SK-N-MC (cell line): ENCODE measurements at regions not wholly inside any gene's neighbourhood (a gene's known extent, or its start where the extent isn't known, plus 50 kb on each side); places are given as distances from the start of the nearest gene placed in this dataset.
"Not testable (repeated sequence)": the region's sequence is repeated elsewhere in the genome, so short reads cannot be mapped to it uniquely, and the experiment has no call there.

Experiments
- DNase-seq: peaks from one replicate; pipeline ENCODE4 v3.0.0-alpha.2; 2011; ENCODE audit warnings: low read depth, low spot score
- H3K27ac ChIP-seq: fragments of 200-600 bp; sonication (generic); 2 replicates; pipeline ENCODE4 v1.5.1; 2016; ENCODE audit warnings: mixed run types
- H3K36me3 ChIP-seq: fragments of 200-600 bp; sonication (generic); 2 replicates; pipeline ENCODE4 v1.6.1; 2017; ENCODE audit warnings: antibody characterized with exemption, low read length, mixed read lengths; ENCODE audit not compliant: insufficient read depth
- H3K4me3 ChIP-seq: fragments of 200-600 bp; sonication (generic); 2 replicates; pipeline ENCODE4 v1.5.1; 2016
- H3K9ac ChIP-seq: fragments of 200-600 bp; sonication (generic); 2 replicates; pipeline ENCODE4 v1.8.0; 2017; ENCODE audit warnings: mixed run types, mixed read lengths; ENCODE audit not compliant: insufficient read length
- H3K9me3 ChIP-seq: fragments of 200-600 bp; sonication (generic); 2 replicates; pipeline ENCODE4 v1.6.1; 2017; ENCODE audit warnings: low read depth, mild to moderate bottlenecking, antibody characterized with exemption, low read length, moderate library complexity, mixed read lengths
- EZH2 ChIP-seq: fragments of 200-600 bp; sonication (generic); IDR thresholded peaks from one replicate; pipeline ENCODE4 v1.6.1; 2017; ENCODE audit warnings: antibody characterized with exemption
- FOXP2 ChIP-seq: optimal IDR thresholded peaks from 2 replicates; pipeline ENCODE3; 2011; ENCODE audit warnings: mild to moderate bottlenecking, moderate library complexity; ENCODE audit not compliant: insufficient read depth; ENCODE audit errors: extremely low read length, control extremely low read depth
- POLR2AphosphoS5 ChIP-seq: IDR thresholded peaks from 2 replicates; pipeline ENCODE4 v1.6.1; 2012; ENCODE audit warnings: mild to moderate bottlenecking, low read depth, low read length, borderline replicate concordance

- TF ChIP-seq FOXP2, result no peak
- TF ChIP-seq POLR2AphosphoS5, result no peak
- no peak for TF ChIP-seq EZH2
- no peaks in the 10 kb centered on the region for H3K9me3 ChIP-seq
- H3K36me3 ChIP-seq, result no peaks in the 10 kb centered on the region
- DNase-seq, result no peak
- no peak overlapping the region for H3K9ac ChIP-seq
- H3K27ac ChIP-seq, result no peak overlapping the region
- H3K4me3 ChIP-seq, result no peak overlapping the region
These were observed 516.0 kb downstream of the PCDH7 start for GRCh38 chr4:31236020-31236638.

- H3K4me3 ChIP-seq, result no peak overlapping the region
- H3K9ac ChIP-seq, result no peak overlapping the region
These were observed 516.5 kb downstream of the PCDH7 start for GRCh38 chr4:31236639-31237173.

DNA sequence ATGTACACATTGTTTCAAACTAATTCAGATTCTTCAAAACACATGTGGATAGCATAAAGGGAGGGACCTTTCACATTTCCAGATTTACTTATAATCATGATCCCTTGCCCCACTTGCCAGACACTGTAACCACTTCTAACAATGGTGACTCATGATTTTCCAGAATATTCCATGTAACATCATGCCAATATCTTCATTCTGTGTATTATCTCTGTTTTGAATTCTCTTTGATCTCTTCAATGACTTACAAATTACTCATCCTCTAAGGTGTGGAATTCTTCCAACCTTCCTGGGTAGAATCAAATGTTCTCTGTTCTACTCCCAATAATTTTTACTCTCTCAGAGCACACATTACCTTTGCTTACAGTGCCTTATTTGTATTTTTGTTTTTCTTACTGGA lies 517.1 kb downstream of the PCDH7 start:
- Histone ChIP-seq H3K4me3 (no peak overlapping the region), H3K9ac (no peak overlapping the region), H3K36me3 (no peaks in the 10 kb centered on the region), H3K9me3 (no peaks in the 10 kb centered on the region), H3K27ac (no peak overlapping the region)
- TF ChIP-seq FOXP2, result no peak
- no peak for DNase-seq

More at GRCh38 chr4:31236639-31237173, 516.5 kb downstream of the PCDH7 start:
- H3K36me3 ChIP-seq, result no peaks in the 10 kb centered on the region
- no peak for DNase-seq
- H3K9me3 ChIP-seq, result no peaks in the 10 kb centered on the region
- TF ChIP-seq POLR2AphosphoS5 (no peak), EZH2 (no peak), FOXP2 (no peak)
- H3K27ac ChIP-seq, result no peak overlapping the region

DNA sequence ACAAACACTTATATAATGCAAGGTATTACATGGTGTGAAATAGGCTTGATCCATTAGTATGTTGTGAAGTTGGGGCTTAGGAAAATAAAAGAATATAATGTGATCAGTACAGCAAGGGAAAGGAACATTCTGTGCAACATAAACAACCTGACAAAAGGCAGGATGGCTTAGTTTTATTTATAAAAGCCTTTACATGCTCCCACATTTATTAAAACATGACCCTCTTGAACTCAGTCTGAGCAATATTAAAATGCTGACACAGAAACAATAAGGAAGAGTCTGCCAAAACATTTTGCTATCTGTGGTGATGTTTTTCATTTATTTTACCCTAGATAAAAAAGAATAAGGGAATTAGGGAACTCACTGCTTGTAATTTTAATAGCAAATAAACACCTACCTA lies 519.7 kb downstream of the PCDH7 start:
- DNase-seq, result no peak
- TF ChIP-seq FOXP2, result no peak
- no peak for TF ChIP-seq EZH2
- no peak for TF ChIP-seq POLR2AphosphoS5
- no peaks in the 10 kb centered on the region for H3K9me3 ChIP-seq
- H3K27ac ChIP-seq, result no peak overlapping the region
- no peak overlapping the region for H3K4me3 ChIP-seq
- H3K9ac ChIP-seq, result no peak overlapping the region
- H3K36me3 ChIP-seq, result no peaks in the 10 kb centered on the region

DNA sequence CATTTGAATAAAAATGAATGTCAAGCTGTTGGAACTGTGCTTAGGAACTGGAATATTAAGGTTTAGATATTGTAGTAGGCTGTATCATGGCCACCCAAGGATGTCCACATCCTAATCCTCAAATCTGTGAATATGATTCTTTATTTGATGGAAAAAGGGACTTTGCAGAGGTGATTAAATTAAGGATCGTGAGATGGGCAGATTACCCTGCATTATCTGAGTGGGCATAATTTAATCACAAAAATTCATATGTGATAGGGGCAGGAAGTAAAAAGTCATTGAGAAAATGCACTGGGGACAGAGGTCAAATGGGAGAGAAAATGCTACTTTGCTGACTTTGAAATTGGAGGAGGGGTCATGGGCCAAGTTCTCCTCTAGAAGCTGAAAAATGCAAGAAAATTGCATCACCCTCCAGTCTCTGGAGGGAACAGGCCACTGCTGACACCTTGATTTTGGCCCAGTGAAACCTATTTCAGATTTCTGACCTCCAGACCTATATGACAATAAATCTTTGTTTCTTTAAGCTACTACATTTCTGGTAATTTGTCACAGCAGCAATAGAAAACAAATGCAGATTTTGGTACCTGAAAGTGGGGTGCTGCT lies 521.4 kb downstream of the PCDH7 start:
- Histone ChIP-seq H3K4me3 (no peak overlapping the region), H3K36me3 (no peaks in the 10 kb centered on the region), H3K27ac (no peak overlapping the region), H3K9ac (no peak overlapping the region), H3K9me3 (no peaks in the 10 kb centered on the region)
- TF ChIP-seq FOXP2, result no peak
- no peak for TF ChIP-seq EZH2
- no peak for TF ChIP-seq POLR2AphosphoS5
- DNase-seq, result no peak

DNA sequence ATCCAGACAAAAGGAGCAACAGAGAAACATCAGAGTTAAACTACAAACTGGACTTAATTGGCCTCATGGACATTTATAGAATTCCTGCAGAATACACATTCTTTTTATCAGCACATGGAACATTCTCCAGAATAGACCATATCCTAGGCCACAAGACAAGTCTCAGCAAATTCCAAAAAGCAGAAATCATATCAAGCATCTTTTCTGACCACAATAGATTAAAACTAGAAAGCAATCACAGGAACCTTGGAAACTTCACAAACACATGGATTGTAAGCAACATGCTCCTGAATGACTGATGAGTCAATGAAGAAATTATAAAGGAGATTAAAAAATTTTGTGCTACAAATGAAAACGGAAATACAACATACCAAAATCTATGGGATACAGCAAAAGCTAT lies 526.7 kb downstream of the PCDH7 start:
- no peaks in the 10 kb centered on the region for H3K9me3 ChIP-seq
- no peaks in the 10 kb centered on the region for H3K36me3 ChIP-seq
- H3K4me3 ChIP-seq, result no peak overlapping the region
- no peak overlapping the region for H3K27ac ChIP-seq
- no peak overlapping the region for H3K9ac ChIP-seq
- TF ChIP-seq POLR2AphosphoS5 (no peak), FOXP2 (no peak), EZH2 (no peak)
- DNase-seq, result no peak

DNA sequence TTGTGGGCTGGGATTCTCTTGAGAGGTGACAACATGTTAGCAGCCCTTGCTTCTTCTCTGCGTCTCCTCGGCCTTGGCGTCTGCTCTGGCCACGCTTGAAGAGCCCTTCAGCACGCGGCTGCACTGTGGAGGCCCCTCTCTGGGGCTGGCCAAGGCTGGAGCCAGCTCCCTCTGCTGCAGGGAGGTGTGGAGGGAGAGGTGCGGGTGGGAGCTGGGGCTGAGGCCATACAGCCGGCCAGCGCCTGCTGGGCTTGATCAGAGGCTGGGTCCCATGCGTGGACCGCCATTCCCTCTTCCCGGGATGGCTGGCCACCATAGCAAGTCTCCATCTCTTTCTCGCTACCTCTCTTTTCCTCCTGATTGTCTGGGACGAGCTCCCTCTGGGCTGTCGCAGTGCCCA lies 539.0 kb downstream of the PCDH7 start:
- TF ChIP-seq FOXP2, result no peak
- no peak for TF ChIP-seq EZH2
- TF ChIP-seq POLR2AphosphoS5, result no peak
- DNase-seq, result no peak
- Histone ChIP-seq H3K4me3 (no peak overlapping the region), H3K9me3 (no peaks in the 10 kb centered on the region), H3K36me3 (no peaks in the 10 kb centered on the region), H3K9ac (no peak overlapping the region), H3K27ac (no peak overlapping the region)

- no peak overlapping the region for H3K27ac ChIP-seq
- no peak overlapping the region for H3K9ac ChIP-seq
- TF ChIP-seq POLR2AphosphoS5 (no peak), EZH2 (no peak), FOXP2 (no peak)
- no peak for DNase-seq
- no peaks in the 10 kb centered on the region for H3K9me3 ChIP-seq
- no peak overlapping the region for H3K4me3 ChIP-seq
- no peaks in the 10 kb centered on the region for H3K36me3 ChIP-seq
These were observed 541.5 kb downstream of the PCDH7 start for GRCh38 chr4:31261632-31262031.

DNA sequence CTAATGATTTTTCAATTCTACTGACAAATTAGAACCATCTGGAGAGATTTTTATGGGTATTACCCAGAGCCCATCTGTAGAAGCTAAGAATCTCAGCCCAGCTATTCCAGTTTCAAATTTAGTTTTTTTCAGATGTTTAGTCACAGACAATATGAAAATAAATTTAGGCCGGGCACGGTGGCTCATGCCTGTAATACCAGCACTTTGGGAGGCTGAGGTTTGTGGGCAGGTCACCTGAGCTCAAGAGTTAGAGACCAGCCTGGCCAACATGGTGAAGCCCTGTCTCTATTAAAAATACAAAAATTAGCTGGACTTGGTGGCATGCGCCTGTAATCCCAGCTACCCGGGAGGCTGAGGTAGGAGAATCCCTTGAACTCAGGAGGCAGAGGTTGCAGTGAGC lies 545.9 kb downstream of the PCDH7 start:
- not testable (repeated sequence) for H3K9ac ChIP-seq, DNase-seq, H3K4me3 ChIP-seq, H3K27ac ChIP-seq, H3K9me3 ChIP-seq, H3K36me3 ChIP-seq
